IMR-90 (cell line): ENCODE measurements at regions not wholly inside any gene's neighbourhood (a gene's known extent, or its start where the extent isn't known, plus 50 kb on each side); places are given as distances from the start of the nearest gene placed in this dataset.

Experiments used
- ATAC-seq: fragments of 200-7000 bp; cut with Tn5 transposase; 2 replicates; pipeline ENCODE4 v1.9.1; 2020; ENCODE audit warnings: low read depth, mild to moderate bottlenecking, moderate library complexity
- BruUV-seq: library from RNA; stranded (reverse); fragments of 400-500 nt; replicated peaks from 2 replicates; lab custom pipeline; 2021; lab: Mats Ljungman, UMichigan
- CTCF ChIA-PET: fragments of 300-600 bp; formaldehyde crosslinking; extraction: SDS; loops from one replicate; lab custom pipeline; 2021; ENCODE audit warnings: antibody characterized with exemption; lab: Yijun Ruan, JAX
- POLR2A ChIA-PET: fragments of 300-600 bp; sonication (Branson Sonifier 250); formaldehyde crosslinking; loops from one replicate; lab custom pipeline; 2022; ENCODE audit warnings: antibody characterized with exemption; ENCODE audit not compliant: unreplicated experiment; lab: Charles Lee
- DNase-seq: peaks from one replicate; pipeline ENCODE4 v3.0.0; 2013
- H2AFZ ChIP-seq: replicated peaks from 2 replicates; pipeline ENCODE3; 2013; ENCODE audit warnings: low read length, mild to moderate bottlenecking; ENCODE audit not compliant: poor library complexity
- H2AK5ac ChIP-seq: 2 replicates; pipeline ENCODE4 v1.6.1; 2013; ENCODE audit warnings: low read depth, low read length, inconsistent platforms
- H2AK9ac ChIP-seq: replicated peaks from 2 replicates; pipeline ENCODE3; 2013; ENCODE audit warnings: mild to moderate bottlenecking, low read depth, low read length, moderate library complexity; ENCODE audit not compliant: poor library complexity
- H2BK120ac ChIP-seq: 2 replicates; pipeline ENCODE4 v1.6.1; 2013; ENCODE audit warnings: low read depth, low read length, inconsistent platforms
- H2BK15ac ChIP-seq: 3 replicates; pipeline ENCODE4 v1.6.1; 2013; ENCODE audit warnings: low read depth, low read length, inconsistent platforms
- H2BK20ac ChIP-seq: 2 replicates; pipeline ENCODE4 v1.6.1; 2013; ENCODE audit warnings: low read depth, mild to moderate bottlenecking, inconsistent platforms, low read length, moderate library complexity
- H2BK5ac ChIP-seq: 2 replicates; pipeline ENCODE4 v1.6.1; 2013; ENCODE audit warnings: mild to moderate bottlenecking, low read depth, low read length, inconsistent platforms; ENCODE audit not compliant: poor library complexity, severe bottlenecking
- H3K14ac ChIP-seq: replicated peaks from 2 replicates; pipeline ENCODE4 v1.6.1; 2013; ENCODE audit warnings: low read depth, low read length, inconsistent platforms
- H3K18ac ChIP-seq: 2 replicates; pipeline ENCODE4 v1.6.1; 2013; ENCODE audit warnings: low read depth, low read length, control low read depth
- H3K23ac ChIP-seq: 2 replicates; pipeline ENCODE4 v1.6.1; 2013; ENCODE audit warnings: low read depth, low read length, inconsistent platforms
- H3K27ac ChIP-seq: 2 replicates; pipeline ENCODE4 v1.5.1; 2013; ENCODE audit warnings: mild to moderate bottlenecking, control low read depth, low read length; ENCODE audit not compliant: insufficient read depth
- H3K27me3 ChIP-seq: 2 replicates; pipeline ENCODE4 v1.6.1; 2013; ENCODE audit warnings: low read length; ENCODE audit not compliant: control insufficient read depth, insufficient read depth
- H3K36me3 ChIP-seq: 2 replicates; pipeline ENCODE4 v1.6.1; 2013; ENCODE audit warnings: low read length, mixed read lengths; ENCODE audit not compliant: control insufficient read depth, insufficient read depth
- H3K4ac ChIP-seq: 2 replicates; pipeline ENCODE4 v1.6.1; 2013; ENCODE audit warnings: low read depth, low read length, inconsistent platforms
- H3K4me1 ChIP-seq: 2 replicates; pipeline ENCODE4 v1.6.1; 2013; ENCODE audit warnings: low read length, mixed read lengths; ENCODE audit not compliant: control insufficient read depth, insufficient read depth
- H3K4me2 ChIP-seq: 2 replicates; pipeline ENCODE4 v1.6.1; 2013; ENCODE audit warnings: low read depth, mild to moderate bottlenecking, control low read depth, low read length, moderate library complexity
- H3K4me3 ChIP-seq: 2 replicates; pipeline ENCODE4 v1.5.1; 2013; ENCODE audit warnings: low read depth, mild to moderate bottlenecking, control low read depth, low read length, moderate library complexity; ENCODE audit not compliant: insufficient read depth
- H3K56ac ChIP-seq: 2 replicates; pipeline ENCODE4 v1.6.1; 2013; ENCODE audit warnings: low read length, inconsistent platforms; ENCODE audit not compliant: insufficient read depth; ENCODE audit errors: extremely low read depth
- H3K79me1 ChIP-seq, 2 experiments: 2 replicates each; pipeline ENCODE4 v1.6.1; 2013; ENCODE audit warnings: low read length in 2 of 2, inconsistent platforms in 1 of 2, low read depth in 1 of 2
- H3K9ac ChIP-seq: 2 replicates; pipeline ENCODE4 v1.6.1; 2013; ENCODE audit warnings: low read depth, low read length, control low read depth
- H3K9me1 ChIP-seq: 2 replicates; pipeline ENCODE4 v1.6.1; 2013; ENCODE audit warnings: low read length, inconsistent platforms; ENCODE audit not compliant: insufficient read depth
- H3K9me3 ChIP-seq: 2 replicates; pipeline ENCODE4 v1.6.1; 2013; ENCODE audit warnings: low read length; ENCODE audit not compliant: control insufficient read depth, insufficient read depth
- H4K20me1 ChIP-seq: 2 replicates; pipeline ENCODE4 v1.6.1; 2013; ENCODE audit warnings: low read length, inconsistent platforms; ENCODE audit not compliant: insufficient read depth
- H4K5ac ChIP-seq: 2 replicates; pipeline ENCODE4 v1.6.1; 2013; ENCODE audit warnings: mild to moderate bottlenecking, low read depth, low read length, control low read depth
- H4K8ac ChIP-seq, 2 experiments: 2 replicates each; pipeline ENCODE4 v1.6.1; 2013; ENCODE audit warnings: low read depth in 2 of 2, low read length in 2 of 2, control low read depth in 1 of 2, inconsistent platforms in 1 of 2
- H4K91ac ChIP-seq: 2 replicates; pipeline ENCODE4 v1.6.1; 2013; ENCODE audit warnings: low read depth, low read length, inconsistent platforms; ENCODE audit not compliant: insufficient read depth
- POLR2A ChIP-seq: IDR thresholded peaks from 2 replicates; pipeline ENCODE4 v1.6.1; 2012; ENCODE audit warnings: mild to moderate bottlenecking, low read depth, low read length
- RCOR1 ChIP-seq: IDR thresholded peaks from 2 replicates; pipeline ENCODE4 v1.6.1; 2012; ENCODE audit warnings: mild to moderate bottlenecking, low read length, improper control_type of control experiment; ENCODE audit not compliant: insufficient replicate concordance
- WGBS, 2 experiments: methylation state at CpG; one replicate each; pipeline versions ENCODE4 v1.1.5 to v1.1.7; 2013; ENCODE audit warnings: missing lambda C conversion rate in 2 of 2; ENCODE audit not compliant: insufficient read length in 1 of 2; ENCODE audit errors: extremely low coverage in 2 of 2; 5-methylcytosine and 5-hydroxymethylcytosine counted together
- dilution Hi-C: fragments of 300-500 bp; cut with HindIII; formaldehyde crosslinking; loops from one replicate; pipeline ENCODE4 v1.14.3; 2018; ENCODE audit warnings: low sequenced_read_pairs; ENCODE audit not compliant: unreplicated experiment
- in situ Hi-C: fragments of 300-500 bp; cut with MboI; formaldehyde crosslinking; loops from 3 replicates; pipeline ENCODE4 v1.14.3; 2019; ENCODE audit warnings: low sequenced_read_pairs, inconsistent platforms, mixed read lengths
- intact Hi-C: fragments of 100-400 bp; cut with micrococcal nuclease; formaldehyde crosslinking; loops from 2 replicates; pipeline ENCODE4 v1.10.0; 2022

GRCh38 chr14:89616852-89617341, 199.9 kb upstream of the FOXN3 start:
- Histone ChIP-seq H2BK120ac (no peak overlapping the region), H2AFZ (no peak overlapping the region), H3K79me1 (peaks cover 6 to 50% of the 10 kb centered on the region in 2 experiments; a peak in 3 of 4 replicates), H3K9me1 (no peaks in the 10 kb centered on the region), H3K27me3 (no peaks in the 10 kb centered on the region), H3K56ac (no peak overlapping the region), H4K5ac (no peak overlapping the region), H3K18ac (peak overlapping the region; percentile 61; the same call in 1 of the 2 replicates), H3K9ac (no peak overlapping the region; the same call in 1 of the 2 replicates), H3K9me3 (no peaks in the 10 kb centered on the region), H2AK9ac (no peak overlapping the region), H4K20me1 (no peaks in the 10 kb centered on the region; the same call in 1 of the 2 replicates), H3K23ac (peak overlapping the region; percentile 46), H2BK15ac (no peak overlapping the region; the same call in 2 of the 3 replicates), H2BK20ac (no peak overlapping the region), H3K4me1 (peaks cover 10% of the 10 kb centered on the region), H3K4me3 (peak overlapping the region; percentile 78; the same call in 1 of the 2 replicates), H3K27ac (peak overlapping the region; percentile 19; the same call in 1 of the 2 replicates), H3K14ac (peak overlapping the region; percentile 22; the same call in 1 of the 2 replicates), H3K4me2 (peak overlapping the region; percentile 69), H2AK5ac (no peak overlapping the region), H4K8ac (no peak overlapping the region), H4K91ac (no peak overlapping the region), H2BK5ac (peak overlapping the region; percentile 90), H3K36me3 (peaks cover 2% of the 10 kb centered on the region; the same call in 1 of the 2 replicates), H3K4ac (no peak overlapping the region)
- no peak for ATAC-seq
- whole genome bisulfite sequencing, 2 experiments: no CpG with 5 or more reads among the region's 5 CpGs
- TF ChIP-seq POLR2A (0 out of 2 replicates have a peak, but pooled peaks have one; percentile 26), RCOR1 (no peak)
- no TSS peak for BruUV-seq
- dilution Hi-C loops: no loop called here
- DNase-seq: peak; percentile 39
- ChIA-PET POLR2A (no interaction called here), CTCF (interaction anchor here (0.5 kb wide), 1 partner anchor 109 kb away, joined by 7 read pairs; no protein-coding TSS in a partner anchor)
- intact Hi-C loops: loop anchor here (5.0 to 10.0 kb wide), 2 partner anchors 198 to 230 kb away; no protein-coding TSS in a partner anchor
- in situ Hi-C loops: loop anchor here (5.0 to 10.0 kb wide), 2 partner anchors 192 to 295 kb away; no protein-coding TSS in a partner anchor
